Smooth muscle cell (in vitro differentiated cells): ENCODE measurements at regions not wholly inside any gene's neighbourhood (a gene's known extent, or its start where the extent isn't known, plus 50 kb on each side); places are given as distances from the start of the nearest gene placed in this dataset.

Experiments used
- DNase-seq: peaks from one replicate; lab custom pipeline; 2025; ENCODE audit not compliant: unreplicated experiment; lab: John Stamatoyannopoulos, UW
- H2AFZ ChIP-seq: fragments of 200-600 bp; sonication (generic); 2 replicates; pipeline ENCODE4 v1.6.0; 2016; ENCODE audit warnings: antibody characterized with exemption, low read depth, mild to moderate bottlenecking
- H3F3A ChIP-seq: fragments of 200-600 bp; sonication (generic); 2 replicates; pipeline ENCODE4 v1.6.0; 2017; ENCODE audit warnings: antibody characterized with exemption, low read depth
- H3K27ac ChIP-seq: fragments of 200-600 bp; sonication (generic); 2 replicates; pipeline ENCODE4 v1.5.1; 2016; ENCODE audit warnings: low read depth, mild to moderate bottlenecking
- H3K27me3 ChIP-seq: fragments of 200-600 bp; sonication (generic); 2 replicates; pipeline ENCODE4 v1.6.1; 2016; ENCODE audit warnings: low read depth, mild to moderate bottlenecking
- H3K36me3 ChIP-seq: fragments of 200-600 bp; sonication (generic); 2 replicates; pipeline ENCODE4 v1.5.1; 2016; ENCODE audit warnings: low read depth
- H3K4me1 ChIP-seq: fragments of 200-600 bp; sonication (generic); 2 replicates; pipeline ENCODE4 v1.5.1; 2016; ENCODE audit warnings: low read depth
- H3K4me2 ChIP-seq: fragments of 200-600 bp; sonication (generic); 2 replicates; pipeline ENCODE4 v1.6.0; 2016; ENCODE audit warnings: mild to moderate bottlenecking
- H3K4me3 ChIP-seq: fragments of 200-600 bp; sonication (generic); 2 replicates; pipeline ENCODE4 v1.5.1; 2016; ENCODE audit warnings: mild to moderate bottlenecking
- H3K79me2 ChIP-seq: fragments of 200-600 bp; sonication (generic); 2 replicates; pipeline ENCODE4 v1.6.0; 2016; ENCODE audit warnings: low read depth, mild to moderate bottlenecking
- H3K9ac ChIP-seq: fragments of 200-600 bp; sonication (generic); 2 replicates; pipeline ENCODE4 v1.6.0; 2016; ENCODE audit warnings: low read depth
- H3K9me3 ChIP-seq: fragments of 200-600 bp; sonication (generic); replicated peaks from 2 replicates; pipeline ENCODE4 v1.5.1; 2016; ENCODE audit warnings: low read depth
- H4K20me1 ChIP-seq: fragments of 200-600 bp; sonication (generic); 2 replicates; pipeline ENCODE4 v1.6.0; 2016; ENCODE audit warnings: low read depth
- WGBS: methylation state at CpG from one replicate; pipeline ENCODE4 v1.1.7; 2016; ENCODE audit warnings: low lambda C conversion rate; 5-methylcytosine and 5-hydroxymethylcytosine counted together
- TF ChIP-seq, protein P1 (sequence below): fragments of 200-600 bp; sonication (generic); IDR thresholded peaks from 2 replicates; pipeline ENCODE4 v1.5.1; 2017; ENCODE audit warnings: borderline replicate concordance, mild to moderate bottlenecking, antibody characterized with exemption; ENCODE audit not compliant: insufficient read depth, poor library complexity, severe bottlenecking

DNA sequence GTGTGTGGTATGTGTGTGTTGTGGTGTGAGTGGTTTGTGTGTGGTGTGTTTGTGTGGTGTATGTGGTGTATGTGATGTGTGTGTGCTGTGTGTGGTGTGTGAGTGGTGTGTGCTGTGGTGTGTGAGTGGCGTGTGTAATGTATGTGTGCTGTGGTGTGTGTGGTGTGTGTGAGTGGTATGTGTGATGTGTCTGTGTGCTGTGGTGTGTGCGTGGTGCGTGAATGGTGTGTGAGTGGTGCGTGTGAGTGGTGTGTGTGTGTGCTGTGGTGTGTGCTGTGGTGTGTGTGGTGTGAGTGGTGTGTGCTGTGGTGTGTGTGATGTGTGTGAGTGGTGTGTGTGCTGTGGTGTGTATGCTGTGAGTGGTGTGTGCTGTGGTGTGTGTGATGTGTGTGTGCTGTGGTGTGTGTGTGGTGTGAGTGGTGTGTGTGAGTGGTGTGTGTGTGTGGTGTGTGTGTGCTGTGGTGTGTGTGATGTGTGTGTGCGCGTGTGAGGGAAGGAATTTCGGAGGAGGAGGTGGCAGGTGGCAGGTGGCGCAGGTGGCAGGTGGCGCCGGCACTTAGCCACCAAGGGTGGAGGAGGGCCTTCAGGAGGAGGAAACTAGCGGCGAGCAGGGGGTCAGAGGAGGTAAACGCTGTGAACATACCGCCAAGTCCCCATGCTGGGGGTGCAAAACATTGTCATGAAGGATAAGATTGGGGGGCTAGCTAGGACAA is 191.8 kb downstream of the MELK start:
- H3F3A ChIP-seq: no peaks in the 10 kb centered on the region
- no peaks in the 10 kb centered on the region for H3K9me3 ChIP-seq
- DNase-seq: no peak
- H3K27me3 ChIP-seq: peaks cover 58% of the 10 kb centered on the region
- WGBS: 80% methylated on average over 7 of the region's 14 CpGs
- TF ChIP-seq, protein P1, sequence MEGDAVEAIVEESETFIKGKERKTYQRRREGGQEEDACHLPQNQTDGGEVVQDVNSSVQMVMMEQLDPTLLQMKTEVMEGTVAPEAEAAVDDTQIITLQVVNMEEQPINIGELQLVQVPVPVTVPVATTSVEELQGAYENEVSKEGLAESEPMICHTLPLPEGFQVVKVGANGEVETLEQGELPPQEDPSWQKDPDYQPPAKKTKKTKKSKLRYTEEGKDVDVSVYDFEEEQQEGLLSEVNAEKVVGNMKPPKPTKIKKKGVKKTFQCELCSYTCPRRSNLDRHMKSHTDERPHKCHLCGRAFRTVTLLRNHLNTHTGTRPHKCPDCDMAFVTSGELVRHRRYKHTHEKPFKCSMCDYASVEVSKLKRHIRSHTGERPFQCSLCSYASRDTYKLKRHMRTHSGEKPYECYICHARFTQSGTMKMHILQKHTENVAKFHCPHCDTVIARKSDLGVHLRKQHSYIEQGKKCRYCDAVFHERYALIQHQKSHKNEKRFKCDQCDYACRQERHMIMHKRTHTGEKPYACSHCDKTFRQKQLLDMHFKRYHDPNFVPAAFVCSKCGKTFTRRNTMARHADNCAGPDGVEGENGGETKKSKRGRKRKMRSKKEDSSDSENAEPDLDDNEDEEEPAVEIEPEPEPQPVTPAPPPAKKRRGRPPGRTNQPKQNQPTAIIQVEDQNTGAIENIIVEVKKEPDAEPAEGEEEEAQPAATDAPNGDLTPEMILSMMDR: no peak
- H3K27ac ChIP-seq: no peak overlapping the region
- H2AFZ ChIP-seq: no peak overlapping the region
- H3K4me2 ChIP-seq: no peak overlapping the region
- H3K9ac ChIP-seq: no peak overlapping the region
- H3K4me3 ChIP-seq: no peak overlapping the region
- no peaks in the 10 kb centered on the region for H4K20me1 ChIP-seq
- H3K79me2 ChIP-seq: no peaks in the 10 kb centered on the region
- no peaks in the 10 kb centered on the region for H3K36me3 ChIP-seq
- H3K4me1 ChIP-seq: peaks cover 5% of the 10 kb centered on the region

DNA sequence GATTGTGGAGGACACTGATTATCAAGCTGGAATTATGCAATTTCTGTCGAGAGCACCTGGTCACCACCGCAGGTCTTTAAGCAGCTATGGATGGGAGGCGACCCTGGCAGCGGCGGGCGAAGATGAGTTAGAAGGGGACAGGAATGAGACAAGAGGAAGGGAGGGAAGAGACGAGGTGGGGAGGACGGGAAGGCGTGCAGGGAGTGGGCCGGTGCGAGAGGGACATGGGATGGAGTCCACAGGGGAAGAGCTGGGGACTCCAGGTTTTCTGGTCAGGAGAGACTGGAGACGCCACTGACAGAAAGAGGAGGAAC is 192.3 kb downstream of the MELK start:
- no peak overlapping the region for H2AFZ ChIP-seq
- no peaks in the 10 kb centered on the region for H4K20me1 ChIP-seq
- no peak overlapping the region for H3K27ac ChIP-seq
- H3K27me3 ChIP-seq: peaks cover 59% of the 10 kb centered on the region
- no peak overlapping the region for H3K4me3 ChIP-seq
- H3K9me3 ChIP-seq: no peaks in the 10 kb centered on the region
- TF ChIP-seq, protein P1: no peak
- H3K4me2 ChIP-seq: no peak overlapping the region
- no peak for DNase-seq
- WGBS: 66% methylated on average over 12 of the region's 12 CpGs
- H3K4me1 ChIP-seq: peaks cover 5% of the 10 kb centered on the region
- no peaks in the 10 kb centered on the region for H3F3A ChIP-seq
- H3K36me3 ChIP-seq: no peaks in the 10 kb centered on the region
- H3K79me2 ChIP-seq: no peaks in the 10 kb centered on the region
- no peak overlapping the region for H3K9ac ChIP-seq

- WGBS: 10% methylated on average over 37 of the region's 37 CpGs
- no peak overlapping the region for H3K9ac ChIP-seq
- no peaks in the 10 kb centered on the region for H3K9me3 ChIP-seq
These were observed 193.0 kb downstream of the MELK start for GRCh38 chr9:36765468-36766341.

More at GRCh38 chr9:36765468-36766341, 193.0 kb downstream of the MELK start:
- H2AFZ ChIP-seq: no peak overlapping the region
- H3K4me2 ChIP-seq: peak overlapping the region; percentile 54
- no peaks in the 10 kb centered on the region for H3K79me2 ChIP-seq
- H3K4me3 ChIP-seq: peak overlapping the region; percentile 29
- H4K20me1 ChIP-seq: no peaks in the 10 kb centered on the region
- peaks cover 59% of the 10 kb centered on the region for H3K27me3 ChIP-seq
- H3K27ac ChIP-seq: no peak overlapping the region
- no peaks in the 10 kb centered on the region for H3F3A ChIP-seq
- H3K36me3 ChIP-seq: no peaks in the 10 kb centered on the region
- TF ChIP-seq, protein P1: no peak
- no peak for DNase-seq
- H3K4me1 ChIP-seq: peaks cover 5% of the 10 kb centered on the region
